NB4 (cell line): ENCODE measurements at regions not wholly inside any gene's neighbourhood (a gene's known extent, or its start where the extent isn't known, plus 50 kb on each side); places are given as distances from the start of the nearest gene placed in this dataset.

Source experiments
- CTCF ChIP-seq: IDR thresholded peaks from one replicate; pipeline ENCODE4 v1.5.1; 2012; ENCODE audit warnings: low read depth, low read length
- MYC ChIP-seq: IDR thresholded peaks from 2 replicates; pipeline ENCODE4 v1.6.1; 2011; ENCODE audit warnings: low read depth, low read length
- POLR2A ChIP-seq: IDR thresholded peaks from 2 replicates; pipeline ENCODE4 v1.6.1; 2011; ENCODE audit warnings: mild to moderate bottlenecking; ENCODE audit not compliant: insufficient read length; ENCODE audit errors: extremely low read depth
- TF ChIP-seq, protein P1 (sequence below): IDR thresholded peaks from 2 replicates; pipeline ENCODE4 v1.6.1; 2011; ENCODE audit warnings: low read depth, low read length

DNA sequence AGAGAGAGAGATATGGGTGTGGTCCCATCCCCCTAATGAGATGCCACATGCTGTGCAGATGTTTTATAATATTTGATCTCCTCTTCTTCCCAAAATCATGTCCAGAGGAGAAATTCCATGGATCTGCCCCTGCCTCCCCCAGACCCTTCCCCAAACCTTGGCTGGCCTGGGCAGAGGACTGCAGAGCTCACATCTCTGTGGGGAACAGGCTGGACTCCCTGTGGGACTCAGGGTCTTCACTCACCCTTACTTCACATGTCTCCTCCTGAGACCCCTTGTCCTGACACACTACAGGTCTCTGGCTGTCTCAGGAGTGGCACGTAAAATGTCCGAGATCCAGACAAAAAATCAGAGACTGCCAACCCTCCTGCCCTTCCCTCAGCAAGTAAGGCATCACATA lies 76.0 kb upstream of the CAPRIN2 start:
- TF ChIP-seq CTCF: no peak
- TF ChIP-seq POLR2A: no peak
- TF ChIP-seq, protein P1, sequence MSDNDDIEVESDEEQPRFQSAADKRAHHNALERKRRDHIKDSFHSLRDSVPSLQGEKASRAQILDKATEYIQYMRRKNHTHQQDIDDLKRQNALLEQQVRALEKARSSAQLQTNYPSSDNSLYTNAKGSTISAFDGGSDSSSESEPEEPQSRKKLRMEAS: no peak
- TF ChIP-seq MYC: no peak
